HepG2 (cell line): ENCODE measurements at regions not wholly inside any gene's neighbourhood (a gene's known extent, or its start where the extent isn't known, plus 50 kb on each side); places are given as distances from the start of the nearest gene placed in this dataset.

ENCODE experiments used
- CTCF ChIP-seq: sonication (generic); formaldehyde crosslinking; IDR thresholded peaks from 2 replicates; pipeline ENCODE4 v1.5.0; 2020; ENCODE audit warnings: mild to moderate bottlenecking, missing genetic modification reagents, moderate library complexity
- HMG20A ChIP-seq: IDR thresholded peaks from 2 replicates; pipeline ENCODE4 v1.6.1; 2016; ENCODE audit warnings: borderline replicate concordance
- PTBP1 ChIP-seq: fragments of 200-400 bp; formaldehyde crosslinking; IDR thresholded peaks from 2 replicates; pipeline ENCODE4 v1.6.1; 2018; ENCODE audit warnings: low read length, low read depth; ENCODE audit not compliant: poor library complexity, severe bottlenecking
- RFXAP ChIP-seq: sonication (generic); formaldehyde crosslinking; IDR thresholded peaks from 2 replicates; pipeline ENCODE4 v1.4.0; 2020; ENCODE audit warnings: missing genetic modification reagents, borderline replicate concordance
- SMC3 ChIP-seq: IDR thresholded peaks from 2 replicates; pipeline ENCODE4 v1.6.1; 2011; ENCODE audit warnings: low read length, improper control_type of control experiment
- ZBTB25 ChIP-seq: IDR thresholded peaks from 2 replicates; pipeline ENCODE4 v1.6.1; 2018; ENCODE audit warnings: missing genetic modification reagents
- ZNF274 ChIP-seq: sonication (generic); formaldehyde crosslinking; IDR thresholded peaks from 2 replicates; pipeline ENCODE4 v1.5.1; 2020; ENCODE audit warnings: mild to moderate bottlenecking, missing genetic modification reagents
- TF ChIP-seq, protein P1 (sequence below): sonication (generic); formaldehyde crosslinking; IDR thresholded peaks from 2 replicates; pipeline ENCODE4 v1.8.0; 2022; ENCODE audit warnings: mild to moderate bottlenecking, missing genetic modification reagents, moderate library complexity

DNA sequence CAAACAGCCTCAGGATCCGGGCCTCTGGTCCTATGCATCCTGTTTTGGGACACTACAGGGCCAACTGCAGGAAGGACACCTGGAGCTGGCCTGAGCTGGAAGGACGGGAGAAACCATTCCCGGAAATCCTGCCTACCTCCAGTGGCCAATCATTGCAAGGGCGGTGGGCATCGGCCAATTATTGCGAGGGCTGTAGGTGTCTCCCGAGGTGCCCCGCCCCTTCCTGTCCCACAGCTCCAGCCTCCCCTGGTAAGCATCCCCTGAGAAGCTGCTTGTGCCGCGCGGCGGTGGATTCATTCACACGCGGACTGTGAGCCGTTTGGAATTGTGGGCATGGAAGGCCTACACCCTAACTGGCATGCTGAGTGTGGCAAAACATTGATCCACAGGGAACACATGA is 95.5 kb downstream of the TSPY10 start:
- TF ChIP-seq SMC3 (no peak), CTCF (no peak), HMG20A (no peak), PTBP1 (no peak), ZBTB25 (CRISPR knock-in tag) (no peak), RFXAP (CRISPR knock-in tag) (no peak), ZNF274 (CRISPR knock-in tag) (no peak)
- TF ChIP-seq, protein P1, sequence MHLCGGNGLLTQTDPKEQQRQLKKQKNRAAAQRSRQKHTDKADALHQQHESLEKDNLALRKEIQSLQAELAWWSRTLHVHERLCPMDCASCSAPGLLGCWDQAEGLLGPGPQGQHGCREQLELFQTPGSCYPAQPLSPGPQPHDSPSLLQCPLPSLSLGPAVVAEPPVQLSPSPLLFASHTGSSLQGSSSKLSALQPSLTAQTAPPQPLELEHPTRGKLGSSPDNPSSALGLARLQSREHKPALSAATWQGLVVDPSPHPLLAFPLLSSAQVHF (CRISPR knock-in tag), result no peak
